Hepatocyte (in vitro differentiated cells): ENCODE measurements at regions not wholly inside any gene's neighbourhood (a gene's known extent, or its start where the extent isn't known, plus 50 kb on each side); places are given as distances from the start of the nearest gene placed in this dataset.

Experiments
- DNase-seq: peaks from one replicate; pipeline ENCODE4 v3.0.0-alpha.2; 2016; ENCODE audit warnings: low spot score
- H2AFZ ChIP-seq: fragments of 200-600 bp; sonication (generic); 2 replicates; pipeline ENCODE4 v1.6.0; 2016; ENCODE audit warnings: antibody characterized with exemption, mild to moderate bottlenecking
- H3K27ac ChIP-seq: fragments of 200-600 bp; sonication (generic); 2 replicates; pipeline ENCODE4 v1.5.1; 2016; ENCODE audit warnings: mild to moderate bottlenecking
- H3K27me3 ChIP-seq: fragments of 200-600 bp; sonication (generic); 2 replicates; pipeline ENCODE4 v1.6.1; 2016
- H3K36me3 ChIP-seq: fragments of 200-600 bp; sonication (generic); replicated peaks from 2 replicates; pipeline ENCODE4 v1.5.1; 2016; ENCODE audit warnings: low read depth; ENCODE audit not compliant: insufficient read depth
- H3K4me1 ChIP-seq: fragments of 200-600 bp; sonication (generic); 2 replicates; pipeline ENCODE4 v1.5.1; 2016; ENCODE audit warnings: mild to moderate bottlenecking, moderate library complexity; ENCODE audit not compliant: insufficient read depth
- H3K4me2 ChIP-seq: fragments of 200-600 bp; sonication (generic); 2 replicates; pipeline ENCODE4 v1.6.0; 2016
- H3K4me3 ChIP-seq: fragments of 200-600 bp; sonication (generic); 2 replicates; pipeline ENCODE4 v1.5.1; 2016; ENCODE audit warnings: mild to moderate bottlenecking
- H3K79me2 ChIP-seq: fragments of 200-600 bp; sonication (generic); 2 replicates; pipeline ENCODE4 v1.6.0; 2017; ENCODE audit warnings: mild to moderate bottlenecking
- H3K9me2 ChIP-seq: fragments of 200-600 bp; sonication (generic); replicated peaks from 2 replicates; pipeline ENCODE4 v1.6.0; 2017; ENCODE audit warnings: mild to moderate bottlenecking; ENCODE audit not compliant: insufficient read depth
- H3K9me3 ChIP-seq: fragments of 200-600 bp; sonication (generic); 2 replicates; pipeline ENCODE4 v1.5.1; 2016; ENCODE audit warnings: low read depth, mild to moderate bottlenecking
- H4K20me1 ChIP-seq: fragments of 200-600 bp; sonication (generic); 2 replicates; pipeline ENCODE4 v1.6.0; 2016; ENCODE audit warnings: mild to moderate bottlenecking; ENCODE audit not compliant: insufficient read depth, poor library complexity, severe bottlenecking
- EZH2 ChIP-seq: fragments of 200-600 bp; sonication (generic); IDR thresholded peaks from 2 replicates; pipeline ENCODE4 v1.6.1; 2016; ENCODE audit warnings: antibody characterized with exemption, mild to moderate bottlenecking, borderline replicate concordance
- EZH2phosphoT487 ChIP-seq: fragments of 200-600 bp; sonication (generic); IDR thresholded peaks from one replicate; pipeline ENCODE4 v1.6.1; 2018; ENCODE audit warnings: antibody characterized with exemption, mild to moderate bottlenecking, low read depth, moderate library complexity; ENCODE audit not compliant: unreplicated experiment, severe bottlenecking
- WGBS: methylation state at CpG from one replicate; pipeline ENCODE4 v1.1.6; 2016; ENCODE audit warnings: low lambda C conversion rate; ENCODE audit errors: missing lambda C conversion rate; 5-methylcytosine and 5-hydroxymethylcytosine counted together
- TF ChIP-seq, protein P1 (sequence below): fragments of 200-600 bp; sonication (generic); IDR thresholded peaks from 2 replicates; pipeline ENCODE4 v1.5.1; 2016; ENCODE audit warnings: antibody characterized with exemption, mild to moderate bottlenecking; ENCODE audit not compliant: poor library complexity

DNA sequence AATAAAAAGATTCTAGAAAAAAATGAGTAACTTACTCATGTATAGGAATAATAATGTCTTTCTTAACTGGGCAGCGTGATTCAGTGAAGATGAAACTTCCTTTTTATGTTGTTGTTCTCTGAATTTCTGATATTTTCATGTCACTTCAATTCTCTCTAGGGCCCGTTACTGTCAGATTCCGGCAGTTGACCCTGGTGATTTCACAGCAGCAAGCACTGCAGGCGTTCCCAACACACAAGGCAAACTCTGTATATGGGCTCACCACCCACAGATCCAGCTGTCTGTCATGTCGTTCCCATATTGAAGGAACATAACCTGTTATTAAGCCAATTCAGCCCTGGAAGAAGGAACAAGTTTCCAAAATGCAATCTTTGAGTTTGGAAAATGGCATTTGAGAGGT, 288.3 kb upstream of the GALNTL6 start:
- no peak for TF ChIP-seq EZH2
- no peak for TF ChIP-seq EZH2phosphoT487
- TF ChIP-seq, protein P1, sequence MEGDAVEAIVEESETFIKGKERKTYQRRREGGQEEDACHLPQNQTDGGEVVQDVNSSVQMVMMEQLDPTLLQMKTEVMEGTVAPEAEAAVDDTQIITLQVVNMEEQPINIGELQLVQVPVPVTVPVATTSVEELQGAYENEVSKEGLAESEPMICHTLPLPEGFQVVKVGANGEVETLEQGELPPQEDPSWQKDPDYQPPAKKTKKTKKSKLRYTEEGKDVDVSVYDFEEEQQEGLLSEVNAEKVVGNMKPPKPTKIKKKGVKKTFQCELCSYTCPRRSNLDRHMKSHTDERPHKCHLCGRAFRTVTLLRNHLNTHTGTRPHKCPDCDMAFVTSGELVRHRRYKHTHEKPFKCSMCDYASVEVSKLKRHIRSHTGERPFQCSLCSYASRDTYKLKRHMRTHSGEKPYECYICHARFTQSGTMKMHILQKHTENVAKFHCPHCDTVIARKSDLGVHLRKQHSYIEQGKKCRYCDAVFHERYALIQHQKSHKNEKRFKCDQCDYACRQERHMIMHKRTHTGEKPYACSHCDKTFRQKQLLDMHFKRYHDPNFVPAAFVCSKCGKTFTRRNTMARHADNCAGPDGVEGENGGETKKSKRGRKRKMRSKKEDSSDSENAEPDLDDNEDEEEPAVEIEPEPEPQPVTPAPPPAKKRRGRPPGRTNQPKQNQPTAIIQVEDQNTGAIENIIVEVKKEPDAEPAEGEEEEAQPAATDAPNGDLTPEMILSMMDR = no peak
- Histone ChIP-seq H3K79me2 (no peaks in the 10 kb centered on the region), H3K9me2 (no peaks in the 10 kb centered on the region), H3K27me3 (no peaks in the 10 kb centered on the region), H3K9me3 (no peaks in the 10 kb centered on the region), H3K4me3 (no peak overlapping the region), H3K36me3 (no peaks in the 10 kb centered on the region), H2AFZ (no peak overlapping the region), H4K20me1 (no peaks in the 10 kb centered on the region), H3K4me1 (no peaks in the 10 kb centered on the region), H3K27ac (no peak overlapping the region), H3K4me2 (no peak overlapping the region)
- 83% methylated on average over 5 of the region's 5 CpGs for WGBS
- DNase-seq = no peak

DNA sequence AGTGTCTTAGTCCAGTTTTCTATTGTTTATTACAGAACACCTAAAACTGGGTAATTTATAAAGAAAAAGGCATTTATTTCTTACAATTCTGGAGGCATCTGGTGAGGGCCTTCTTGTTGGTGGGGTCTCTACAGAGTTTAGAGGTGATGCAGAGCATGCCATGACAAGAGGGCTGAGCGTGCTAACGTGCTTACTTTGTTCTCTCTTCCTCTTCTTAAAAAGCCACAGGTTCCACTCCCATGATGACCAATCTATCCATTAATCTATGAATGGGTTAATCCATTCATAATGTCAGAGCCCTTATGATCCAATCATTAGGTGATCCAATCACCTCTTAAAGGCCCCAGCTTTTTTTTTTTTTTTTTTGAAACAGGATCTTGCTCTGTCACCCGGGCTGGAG, 291.5 kb upstream of the GALNTL6 start:
- Histone ChIP-seq H3K4me2 (no peak overlapping the region), H3K27me3 (no peaks in the 10 kb centered on the region), H3K9me2 (no peaks in the 10 kb centered on the region), H3K4me3 (no peak overlapping the region), H3K27ac (no peak overlapping the region), H2AFZ (no peak overlapping the region), H3K4me1 (no peaks in the 10 kb centered on the region), H3K79me2 (no peaks in the 10 kb centered on the region), H3K9me3 (no peaks in the 10 kb centered on the region), H4K20me1 (no peaks in the 10 kb centered on the region), H3K36me3 (no peaks in the 10 kb centered on the region)
- WGBS = 49% methylated on average over 3 of the region's 3 CpGs
- DNase-seq = no peak
- TF ChIP-seq EZH2phosphoT487 (no peak), EZH2 (no peak)
- TF ChIP-seq, protein P1 = no peak

DNA sequence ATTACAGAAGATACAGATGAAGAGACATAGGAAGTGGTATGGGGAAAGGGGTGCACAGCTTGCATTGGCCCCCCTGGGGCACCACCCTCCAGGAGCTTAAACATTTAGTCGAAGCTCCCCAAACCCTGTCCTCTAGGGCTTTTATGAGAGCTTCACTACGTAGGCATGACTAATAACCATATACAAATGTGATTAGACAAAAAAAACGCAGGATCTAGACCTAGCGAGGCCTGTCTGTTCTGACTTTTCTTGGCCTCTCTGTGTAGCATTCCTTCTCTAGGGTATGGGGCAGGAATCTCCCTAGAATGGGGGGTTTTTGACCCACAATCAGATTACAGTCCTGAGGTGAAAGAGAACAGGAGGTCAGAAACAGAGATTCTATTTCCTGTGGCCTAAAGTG, 293.7 kb upstream of the GALNTL6 start:
- H3K4me1 ChIP-seq = no peaks in the 10 kb centered on the region
- H3K27ac ChIP-seq = no peak overlapping the region
- H4K20me1 ChIP-seq = no peaks in the 10 kb centered on the region
- H3K4me2 ChIP-seq = no peak overlapping the region
- DNase-seq = no peak
- H3K9me2 ChIP-seq = no peaks in the 10 kb centered on the region
- no peaks in the 10 kb centered on the region for H3K79me2 ChIP-seq
- no peak overlapping the region for H3K4me3 ChIP-seq
- no peak for TF ChIP-seq EZH2
- TF ChIP-seq, protein P1 = no peak
- TF ChIP-seq EZH2phosphoT487 = no peak
- no peak overlapping the region for H2AFZ ChIP-seq
- no peaks in the 10 kb centered on the region for H3K36me3 ChIP-seq
- 95% methylated on average over 4 of the region's 4 CpGs for WGBS
- H3K27me3 ChIP-seq = no peaks in the 10 kb centered on the region
- H3K9me3 ChIP-seq = no peaks in the 10 kb centered on the region

DNA sequence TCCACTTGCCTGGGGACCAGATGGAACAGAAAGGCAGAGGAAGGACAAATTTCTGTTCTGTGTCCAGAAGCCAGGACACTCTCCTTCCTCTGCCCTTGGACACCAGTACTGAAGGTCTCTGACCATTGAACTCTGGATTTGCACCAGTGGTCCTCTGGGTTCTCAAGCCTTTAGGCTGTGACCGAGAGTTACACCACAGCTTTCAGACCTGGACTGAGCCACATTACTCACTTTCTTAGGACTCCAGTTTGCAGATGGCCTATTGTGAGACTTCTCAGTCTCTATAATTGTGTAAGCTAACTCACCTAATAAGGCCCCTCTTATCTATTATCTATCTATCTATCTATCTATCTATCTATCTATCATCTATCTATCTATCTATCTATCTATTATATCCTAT, 295.3 kb upstream of the GALNTL6 start:
- 95% methylated on average over 1 of the region's 1 CpG for WGBS
- Histone ChIP-seq H3K27ac (no peak overlapping the region), H3K36me3 (no peaks in the 10 kb centered on the region), H3K9me2 (no peaks in the 10 kb centered on the region), H2AFZ (no peak overlapping the region), H3K4me1 (no peaks in the 10 kb centered on the region), H3K4me3 (no peak overlapping the region), H3K27me3 (no peaks in the 10 kb centered on the region), H3K9me3 (no peaks in the 10 kb centered on the region), H4K20me1 (no peaks in the 10 kb centered on the region), H3K79me2 (no peaks in the 10 kb centered on the region), H3K4me2 (no peak overlapping the region)
- TF ChIP-seq EZH2phosphoT487 = no peak
- TF ChIP-seq, protein P1 = no peak
- TF ChIP-seq EZH2 = no peak
- no peak for DNase-seq
